ENCODE measurements at regions not wholly inside any gene's neighbourhood (a gene's known extent, or its start where the extent isn't known, plus 50 kb on each side); places are given as distances from the start of the nearest gene placed in this dataset.

- H2AFZ ChIP-seq (ENCODE audit: low read length), result no peak overlapping the region
- no peak overlapping the region for H3K4me3 ChIP-seq (replicated peaks in 1 of 4; ENCODE audit: control extremely low read depth in 1 of 4, insufficient read depth in 1 of 4, low read depth in 3 of 4, low read length in 4 of 4)
- no peaks in the 10 kb centered on the region for H3K79me2 ChIP-seq (ENCODE audit: control insufficient read depth, insufficient read depth, low read length)
- TF ChIP-seq EZH2 (IDR thresholded peaks at IDR 0.05; ENCODE audit: low read length, missing control alignments), result no peak
- TF ChIP-seq, protein P1, sequence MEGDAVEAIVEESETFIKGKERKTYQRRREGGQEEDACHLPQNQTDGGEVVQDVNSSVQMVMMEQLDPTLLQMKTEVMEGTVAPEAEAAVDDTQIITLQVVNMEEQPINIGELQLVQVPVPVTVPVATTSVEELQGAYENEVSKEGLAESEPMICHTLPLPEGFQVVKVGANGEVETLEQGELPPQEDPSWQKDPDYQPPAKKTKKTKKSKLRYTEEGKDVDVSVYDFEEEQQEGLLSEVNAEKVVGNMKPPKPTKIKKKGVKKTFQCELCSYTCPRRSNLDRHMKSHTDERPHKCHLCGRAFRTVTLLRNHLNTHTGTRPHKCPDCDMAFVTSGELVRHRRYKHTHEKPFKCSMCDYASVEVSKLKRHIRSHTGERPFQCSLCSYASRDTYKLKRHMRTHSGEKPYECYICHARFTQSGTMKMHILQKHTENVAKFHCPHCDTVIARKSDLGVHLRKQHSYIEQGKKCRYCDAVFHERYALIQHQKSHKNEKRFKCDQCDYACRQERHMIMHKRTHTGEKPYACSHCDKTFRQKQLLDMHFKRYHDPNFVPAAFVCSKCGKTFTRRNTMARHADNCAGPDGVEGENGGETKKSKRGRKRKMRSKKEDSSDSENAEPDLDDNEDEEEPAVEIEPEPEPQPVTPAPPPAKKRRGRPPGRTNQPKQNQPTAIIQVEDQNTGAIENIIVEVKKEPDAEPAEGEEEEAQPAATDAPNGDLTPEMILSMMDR (conservative IDR thresholded peaks at IDR 0.05 in 1 of 2, IDR thresholded peaks at IDR 0.05 in 1 of 2; ENCODE audit: low read depth in 1 of 2, low read length in 2 of 2), result no peak
- no peaks in the 10 kb centered on the region for H4K20me1 ChIP-seq (ENCODE audit: control insufficient read depth, extremely low read depth, insufficient read depth, low read length)
- H3K9ac ChIP-seq (ENCODE audit: insufficient read depth, low read length), result no peak overlapping the region
- no peaks in the 10 kb centered on the region for H3K9me3 ChIP-seq (ENCODE audit: control insufficient read depth, insufficient read depth, low read depth, low read length)
- peaks cover 12% of the 10 kb centered on the region for H3K4me1 ChIP-seq (ENCODE audit: control insufficient read depth, extremely low read depth, insufficient read depth, low read length)
- no peaks in the 10 kb centered on the region for H3K27me3 ChIP-seq (ENCODE audit: control insufficient read depth, insufficient read depth, low read length)
- H3K36me3 ChIP-seq (ENCODE audit: control insufficient read depth, insufficient read depth, low read length), result no peaks in the 10 kb centered on the region
- no peak overlapping the region for H3K27ac ChIP-seq (ENCODE audit: insufficient read depth, low read length)
- DNase-seq (ENCODE audit: low read depth in 2 of 2), result no peak
- H3K4me2 ChIP-seq (ENCODE audit: extremely low read depth, insufficient read depth, low read length), result no peak overlapping the region
Measured at GRCh38 chr18:56136105-56136504, 502.3 kb downstream of the TXNL1 start.

GRCh38 chr18:56130481-56130880 is 507.9 kb downstream of the TXNL1 start:
- TF ChIP-seq, protein P1 (conservative IDR thresholded peaks at IDR 0.05 in 1 of 2, IDR thresholded peaks at IDR 0.05 in 1 of 2; ENCODE audit: low read depth in 1 of 2, low read length in 2 of 2), result no peak
- TF ChIP-seq EZH2 (IDR thresholded peaks at IDR 0.05; ENCODE audit: low read length, missing control alignments), result no peak
- H4K20me1 ChIP-seq (ENCODE audit: control insufficient read depth, extremely low read depth, insufficient read depth, low read length), result no peaks in the 10 kb centered on the region
- H3K9me3 ChIP-seq (ENCODE audit: control insufficient read depth, insufficient read depth, low read depth, low read length), result no peaks in the 10 kb centered on the region
- H3K4me1 ChIP-seq (ENCODE audit: control insufficient read depth, extremely low read depth, insufficient read depth, low read length), result no peaks in the 10 kb centered on the region
- no peaks in the 10 kb centered on the region for H3K27me3 ChIP-seq (ENCODE audit: control insufficient read depth, insufficient read depth, low read length)
- no peak overlapping the region for H3K27ac ChIP-seq (ENCODE audit: insufficient read depth, low read length)
- no peak overlapping the region for H3K4me3 ChIP-seq (replicated peaks in 1 of 4; ENCODE audit: control extremely low read depth in 1 of 4, insufficient read depth in 1 of 4, low read depth in 3 of 4, low read length in 4 of 4)
- no peak overlapping the region for H3K9ac ChIP-seq (ENCODE audit: insufficient read depth, low read length)
- H3K36me3 ChIP-seq (ENCODE audit: control insufficient read depth, insufficient read depth, low read length), result no peaks in the 10 kb centered on the region
- no peak overlapping the region for H3K4me2 ChIP-seq (ENCODE audit: extremely low read depth, insufficient read depth, low read length)
- no peaks in the 10 kb centered on the region for H3K79me2 ChIP-seq (ENCODE audit: control insufficient read depth, insufficient read depth, low read length)
- DNase-seq (ENCODE audit: low read depth in 2 of 2), result no peak
- H2AFZ ChIP-seq (ENCODE audit: low read length), result no peak overlapping the region

DNA sequence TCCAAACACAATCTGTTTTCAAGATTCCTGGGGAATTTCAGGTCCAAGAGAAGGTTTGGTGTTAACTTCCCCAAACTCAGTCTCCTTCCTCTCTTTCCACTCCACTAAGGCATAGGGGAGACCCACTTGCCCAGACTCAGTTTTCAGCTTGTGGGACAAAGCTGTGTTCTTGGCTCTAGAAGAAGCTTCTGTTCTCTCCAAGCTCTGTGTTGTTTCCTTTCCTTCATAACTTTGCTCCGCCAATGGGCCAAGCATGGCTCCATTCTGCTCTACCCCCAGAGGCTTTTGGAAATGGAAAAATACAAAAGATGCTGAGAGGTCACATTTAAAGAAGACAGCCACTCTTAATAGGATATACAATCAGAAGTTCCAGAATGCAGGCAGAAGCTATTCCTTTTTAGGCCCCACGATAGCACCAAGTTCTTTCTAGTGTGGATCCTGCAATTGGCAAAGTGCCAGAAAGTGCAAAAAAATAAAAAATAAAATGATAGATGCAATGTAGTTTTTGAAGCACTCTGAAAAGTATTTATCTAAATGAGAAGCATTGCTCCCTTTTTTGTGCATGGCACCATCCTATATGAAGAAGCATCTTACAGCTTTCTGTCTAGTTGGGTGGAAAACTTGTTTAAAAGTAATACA is 510.1 kb downstream of the TXNL1 start:
- DNase-seq (ENCODE audit: low read depth in 2 of 2), result no peak
- Histone ChIP-seq H3K27ac (ENCODE audit: insufficient read depth, low read length) (no peak overlapping the region), H3K4me3 (replicated peaks in 1 of 4; ENCODE audit: control extremely low read depth in 1 of 4, insufficient read depth in 1 of 4, low read depth in 3 of 4, low read length in 4 of 4) (no peak overlapping the region), H4K20me1 (ENCODE audit: control insufficient read depth, extremely low read depth, insufficient read depth, low read length) (no peaks in the 10 kb centered on the region), H3K4me1 (ENCODE audit: control insufficient read depth, extremely low read depth, insufficient read depth, low read length) (peaks cover 2% of the 10 kb centered on the region), H3K36me3 (ENCODE audit: control insufficient read depth, insufficient read depth, low read length) (no peaks in the 10 kb centered on the region), H2AFZ (ENCODE audit: low read length) (no peak overlapping the region), H3K4me2 (ENCODE audit: extremely low read depth, insufficient read depth, low read length) (no peak overlapping the region), H3K27me3 (ENCODE audit: control insufficient read depth, insufficient read depth, low read length) (no peaks in the 10 kb centered on the region), H3K9ac (ENCODE audit: insufficient read depth, low read length) (no peak overlapping the region), H3K9me3 (ENCODE audit: control insufficient read depth, insufficient read depth, low read depth, low read length) (no peaks in the 10 kb centered on the region), H3K79me2 (ENCODE audit: control insufficient read depth, insufficient read depth, low read length) (no peaks in the 10 kb centered on the region)
- TF ChIP-seq EZH2 (IDR thresholded peaks at IDR 0.05; ENCODE audit: low read length, missing control alignments), result no peak
- TF ChIP-seq, protein P1 (conservative IDR thresholded peaks at IDR 0.05 in 1 of 2, IDR thresholded peaks at IDR 0.05 in 1 of 2; ENCODE audit: low read depth in 1 of 2, low read length in 2 of 2), result no peak

All from fibroblast of lung (primary cell).